Esophagus muscularis mucosa (tissue), 4 donors: ENCODE measurements at regions not wholly inside any gene's neighbourhood (a gene's known extent, or its start where the extent isn't known, plus 50 kb on each side); places are given as distances from the start of the nearest gene placed in this dataset.

Experiments used
- DNase-seq: peaks from one replicate; pipeline ENCODE4 v3.0.0-alpha.2; 2017; ENCODE audit errors: extremely low spot score
- H3K27ac ChIP-seq, 4 donors: fragments of 200-600 bp; sonication (generic); replicated peaks in 1 of 4; 1 replicate in 3 of 4; 2 replicates in 1 of 4; pipeline ENCODE4 v1.5.1; 2016 to 2019; ENCODE audit warnings: mild to moderate bottlenecking in 1 of 4
- H3K27me3 ChIP-seq, 4 donors: fragments of 200-600 bp; sonication (generic); one replicate each; pipeline versions ENCODE4 v1.5.1 to v1.6.0; 2016 to 2019
- H3K36me3 ChIP-seq, 4 donors: fragments of 200-600 bp; sonication (generic); one replicate each; pipeline ENCODE4 v1.5.1; 2016 to 2019
- H3K4me1 ChIP-seq, 4 donors: fragments of 200-600 bp; sonication (generic); one replicate each; pipeline ENCODE4 v1.5.1; 2016 to 2019
- H3K4me3 ChIP-seq, 4 donors: fragments of 200-600 bp; sonication (generic); 1 replicate in 2 of 4; 2 replicates in 2 of 4; pipeline ENCODE4 v1.5.1; 2016 to 2019; ENCODE audit warnings: mild to moderate bottlenecking in 4 of 4, moderate library complexity in 1 of 4
- H3K9me3 ChIP-seq, 4 donors: fragments of 200-600 bp; sonication (generic); 1 replicate in 3 of 4; 2 replicates in 1 of 4; pipeline ENCODE4 v1.5.1; 2016 to 2019
- EP300 ChIP-seq: sonication (generic); formaldehyde crosslinking; IDR thresholded peaks from one replicate; pipeline ENCODE4 v1.6.1; 2017; ENCODE audit warnings: antibody characterized with exemption
- POLR2A ChIP-seq: fragments of 450-650 bp; IDR thresholded peaks from one replicate; pipeline ENCODE4 v1.6.1; 2017; ENCODE audit warnings: antibody characterized with exemption, moderate library complexity, mild to moderate bottlenecking, low read depth
- POLR2AphosphoS5 ChIP-seq, 2 donors: sonication (generic); formaldehyde crosslinking; IDR thresholded peaks; one replicate each; pipeline ENCODE4 v1.6.1; 2017; ENCODE audit warnings: antibody characterized with exemption in 2 of 2
- WGBS: methylation state at CpG from one replicate; pipeline ENCODE4 v1.1.5; 2018; 5-methylcytosine and 5-hydroxymethylcytosine counted together
- intact Hi-C: fragments of 100-400 bp; cut with DNase I; formaldehyde crosslinking; loops from one replicate; pipeline ENCODE4 v1.15.1; 2023
- TF ChIP-seq, protein P1 (sequence below), 3 experiments: fragments of 200-600 bp in 2 of 3; fragments of 450-650 bp in 1 of 3; sonication (generic) in 2 of 3; IDR thresholded peaks; one replicate each; pipeline ENCODE4 v1.5.1; 2017 to 2019; ENCODE audit warnings: antibody characterized with exemption in 3 of 3, mild to moderate bottlenecking in 2 of 3, moderate library complexity in 1 of 3

DNA sequence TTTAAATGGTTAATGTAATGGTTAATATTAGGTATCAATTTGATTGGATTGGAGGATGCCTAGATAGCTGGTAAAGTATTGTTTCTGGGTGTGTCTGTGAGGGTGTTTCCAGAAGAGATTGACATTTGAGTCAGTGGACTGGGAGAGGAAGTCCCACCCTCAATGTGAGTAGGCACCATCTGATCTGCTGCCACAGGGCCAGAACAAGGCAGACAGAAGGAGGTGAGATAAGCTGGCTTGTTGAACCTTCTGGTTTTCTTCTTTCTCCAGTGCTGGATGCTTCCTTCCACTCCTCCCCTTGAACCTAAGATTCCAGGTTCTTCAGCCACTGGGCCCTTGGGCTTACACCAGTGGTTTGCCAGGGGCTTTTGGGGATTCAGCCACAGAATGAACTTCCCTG, 756.5 kb upstream of the LRFN5 start:
- Histone ChIP-seq H3K27me3 (no peaks in the 10 kb centered on the region), H3K4me1 (no peaks in the 10 kb centered on the region), H3K36me3 (no peaks in the 10 kb centered on the region), H3K9me3 (no peaks in the 10 kb centered on the region), H3K27ac (no peak overlapping the region), H3K4me3 (no peak overlapping the region)
- TF ChIP-seq POLR2AphosphoS5 (IDR thresholded peaks at IDR 0.05) (no peak), POLR2A (no peak), EP300 (no peak)
- TF ChIP-seq, protein P1, sequence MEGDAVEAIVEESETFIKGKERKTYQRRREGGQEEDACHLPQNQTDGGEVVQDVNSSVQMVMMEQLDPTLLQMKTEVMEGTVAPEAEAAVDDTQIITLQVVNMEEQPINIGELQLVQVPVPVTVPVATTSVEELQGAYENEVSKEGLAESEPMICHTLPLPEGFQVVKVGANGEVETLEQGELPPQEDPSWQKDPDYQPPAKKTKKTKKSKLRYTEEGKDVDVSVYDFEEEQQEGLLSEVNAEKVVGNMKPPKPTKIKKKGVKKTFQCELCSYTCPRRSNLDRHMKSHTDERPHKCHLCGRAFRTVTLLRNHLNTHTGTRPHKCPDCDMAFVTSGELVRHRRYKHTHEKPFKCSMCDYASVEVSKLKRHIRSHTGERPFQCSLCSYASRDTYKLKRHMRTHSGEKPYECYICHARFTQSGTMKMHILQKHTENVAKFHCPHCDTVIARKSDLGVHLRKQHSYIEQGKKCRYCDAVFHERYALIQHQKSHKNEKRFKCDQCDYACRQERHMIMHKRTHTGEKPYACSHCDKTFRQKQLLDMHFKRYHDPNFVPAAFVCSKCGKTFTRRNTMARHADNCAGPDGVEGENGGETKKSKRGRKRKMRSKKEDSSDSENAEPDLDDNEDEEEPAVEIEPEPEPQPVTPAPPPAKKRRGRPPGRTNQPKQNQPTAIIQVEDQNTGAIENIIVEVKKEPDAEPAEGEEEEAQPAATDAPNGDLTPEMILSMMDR (IDR thresholded peaks at IDR 0.05) = no peak
- DNase-seq = no peak
- intact Hi-C loops = no loop called here

DNA sequence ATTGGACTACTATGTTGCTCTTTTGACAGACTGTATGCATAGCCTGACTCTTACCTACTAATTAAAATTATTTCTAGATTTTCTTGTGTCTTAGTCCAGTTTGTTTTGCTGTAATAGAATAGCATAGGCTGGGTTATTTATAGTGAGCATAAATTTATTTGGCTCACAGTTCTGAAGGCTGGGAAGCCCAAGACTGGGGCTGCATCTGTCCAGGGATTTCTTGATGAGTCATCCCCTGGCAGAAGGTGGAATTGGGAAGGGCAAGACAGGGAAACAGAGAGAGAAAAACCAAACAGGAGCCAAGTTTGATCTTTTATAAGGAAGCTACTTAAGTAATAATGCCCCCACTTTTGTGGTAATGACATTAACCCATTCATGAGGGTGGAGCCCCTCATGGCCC, 759.2 kb upstream of the LRFN5 start:
- intact Hi-C loops = no loop called here
- H3K27me3 ChIP-seq = no peaks in the 10 kb centered on the region
- TF ChIP-seq POLR2AphosphoS5 (IDR thresholded peaks at IDR 0.05) (no peak), EP300 (no peak), POLR2A (no peak)
- TF ChIP-seq, protein P1 (IDR thresholded peaks at IDR 0.05) = no peak
- H3K27ac ChIP-seq = no peak overlapping the region
- no peaks in the 10 kb centered on the region for H3K4me1 ChIP-seq
- no peak for DNase-seq
- H3K36me3 ChIP-seq = no peaks in the 10 kb centered on the region
- no peak overlapping the region for H3K4me3 ChIP-seq
- H3K9me3 ChIP-seq = no peaks in the 10 kb centered on the region

DNA sequence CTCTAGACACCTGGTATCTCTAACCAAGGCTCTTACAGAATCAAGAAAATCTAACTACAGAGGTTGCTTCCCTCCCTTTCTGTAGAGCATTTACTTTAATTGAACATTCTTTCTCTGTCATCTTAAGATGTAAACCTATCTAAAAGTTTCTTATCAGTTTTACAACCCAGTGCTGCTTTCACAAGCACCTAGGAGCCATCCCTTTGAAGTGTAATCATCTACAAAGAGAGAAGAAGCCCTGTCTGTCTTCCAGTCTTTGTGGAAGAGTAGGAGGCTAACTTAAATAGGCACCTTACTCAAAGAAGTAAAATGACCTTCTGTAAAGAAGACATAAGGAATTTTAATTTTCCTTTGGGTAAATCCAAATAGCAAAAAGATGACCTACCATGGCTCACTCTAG, 763.9 kb upstream of the LRFN5 start:
- TF ChIP-seq POLR2A (no peak), POLR2AphosphoS5 (IDR thresholded peaks at IDR 0.05) (no peak), EP300 (no peak)
- TF ChIP-seq, protein P1 (IDR thresholded peaks at IDR 0.05) = no peak

DNA sequence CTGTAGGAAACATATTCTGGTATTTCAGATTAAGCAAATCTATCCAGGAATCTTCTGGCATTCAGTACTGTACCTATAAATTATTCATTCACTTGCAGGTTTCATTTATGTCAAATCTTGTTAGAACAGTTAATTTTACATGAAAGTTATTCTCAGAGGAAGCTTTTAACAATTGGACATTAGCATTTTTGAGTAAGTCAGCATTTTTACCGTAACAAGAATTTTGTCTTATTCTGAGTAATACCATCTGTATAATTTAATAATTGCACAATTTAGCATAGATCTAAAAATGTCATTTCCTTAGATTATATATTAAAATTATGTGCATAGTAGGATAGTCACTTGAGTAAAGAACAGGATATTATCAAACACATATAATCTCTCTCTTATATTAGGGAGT, 764.8 kb upstream of the LRFN5 start:
- no peak for DNase-seq
- Histone ChIP-seq H3K27me3 (no peaks in the 10 kb centered on the region), H3K4me3 (no peak overlapping the region), H3K9me3 (no peaks in the 10 kb centered on the region), H3K27ac (no peak overlapping the region), H3K36me3 (no peaks in the 10 kb centered on the region), H3K4me1 (no peaks in the 10 kb centered on the region)
- intact Hi-C loops = no loop called here
- TF ChIP-seq, protein P1 (IDR thresholded peaks at IDR 0.05) = no peak
- TF ChIP-seq POLR2A (no peak), POLR2AphosphoS5 (IDR thresholded peaks at IDR 0.05) (no peak), EP300 (no peak)
- 47% methylated on average over 1 of the region's 1 CpG for WGBS

More for the DNA sequence above, 763.9 kb upstream of the LRFN5 start:
- Histone ChIP-seq H3K27me3 (no peaks in the 10 kb centered on the region), H3K36me3 (no peaks in the 10 kb centered on the region), H3K9me3 (no peaks in the 10 kb centered on the region), H3K27ac (no peak overlapping the region), H3K4me3 (no peak overlapping the region), H3K4me1 (no peaks in the 10 kb centered on the region)
- intact Hi-C loops = no loop called here
- DNase-seq = no peak

DNA sequence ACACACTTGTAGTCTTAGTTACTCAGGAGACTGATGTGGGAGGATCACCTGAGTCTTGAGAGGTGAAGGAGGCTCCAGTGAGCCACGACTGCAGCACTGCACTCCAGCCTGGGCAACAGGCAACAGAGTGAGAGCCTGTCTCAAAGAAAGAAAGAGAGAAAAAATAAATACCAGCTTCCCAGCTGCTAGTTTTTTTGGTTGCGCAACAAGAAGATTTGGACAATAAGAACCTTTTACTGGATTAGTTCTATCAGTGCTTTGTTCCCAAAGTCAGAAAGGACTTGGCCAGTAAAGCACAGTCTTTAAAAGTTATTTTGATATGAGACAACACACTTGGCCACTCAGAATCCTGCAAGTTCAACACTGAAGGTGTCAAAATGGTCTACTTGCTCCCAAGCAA, 768.1 kb upstream of the LRFN5 start:
- WGBS = 66% methylated on average over 2 of the region's 2 CpGs
- Histone ChIP-seq H3K36me3 (no peaks in the 10 kb centered on the region), H3K4me1 (no peaks in the 10 kb centered on the region), H3K9me3 (no peaks in the 10 kb centered on the region), H3K27me3 (no peaks in the 10 kb centered on the region), H3K27ac (no peak overlapping the region), H3K4me3 (no peak overlapping the region)
- TF ChIP-seq EP300 (no peak), POLR2A (no peak)
- no peak for DNase-seq
- intact Hi-C loops = no loop called here
